PC-9 (cell line): ENCODE measurements at regions not wholly inside any gene's neighbourhood (a gene's known extent, or its start where the extent isn't known, plus 50 kb on each side); places are given as distances from the start of the nearest gene placed in this dataset.

ENCODE experiments used
- CTCF ChIP-seq: fragments of 200-600 bp; sonication (generic); conservative IDR thresholded peaks from 2 replicates; pipeline ENCODE4 v1.6.1; 2017; ENCODE audit warnings: mixed run types, antibody characterized with exemption, mild to moderate bottlenecking, moderate library complexity
- EZH2 ChIP-seq: fragments of 200-600 bp; sonication (generic); IDR thresholded peaks from 2 replicates; pipeline ENCODE4 v1.8.0; 2017; ENCODE audit warnings: antibody characterized with exemption, low read depth

- TF ChIP-seq CTCF (no peak), EZH2 (no peak)
Measured at GRCh38 chr10:52451817-52452216, 137.7 kb downstream of the DKK1 start.
